CD4-positive, alpha-beta T cell (primary cell): ENCODE measurements at regions not wholly inside any gene's neighbourhood (a gene's known extent, or its start where the extent isn't known, plus 50 kb on each side); places are given as distances from the start of the nearest gene placed in this dataset.
A peak's percentile ranks its signal among the peaks of the same experiment; 100 is the strongest.

Experiments used
- ATAC-seq: fragments of 200-7000 bp; cut with Tn5 transposase; one replicate; pipeline ENCODE4 v1.10.0; 2022; ENCODE audit warnings: mild to moderate bottlenecking; ENCODE audit not compliant: poor library complexity
- CTCF ChIA-PET: fragments of 350-600 bp; sonication (Branson Sonifier 250); formaldehyde crosslinking; loops from one replicate; lab custom pipeline; 2021; ENCODE audit warnings: antibody characterized with exemption, inconsistent platforms; lab: Charles Lee
- POLR2A ChIA-PET: fragments of 350-600 bp; sonication (Branson Sonifier 250); formaldehyde crosslinking; loops from one replicate; lab custom pipeline; 2021; ENCODE audit warnings: antibody characterized with exemption, inconsistent platforms; lab: Charles Lee
- DNase-seq, 14 experiments: peaks; one replicate each; pipeline ENCODE4 v3.0.0-alpha.2; 2013 to 2020; ENCODE audit warnings: mixed read lengths in 2 of 14
- H3K27ac ChIP-seq, 2 donors: one replicate each; pipeline versions ENCODE4 v1.5.1 to v1.7.0; 2013; ENCODE audit warnings: low read length in 2 of 2, low read depth in 1 of 2, mild to moderate bottlenecking in 1 of 2
- H3K27me3 ChIP-seq, 2 experiments: 1 replicate in 1 of 2; 2 replicates in 1 of 2; pipeline versions ENCODE4 v1.6.1 to v1.7.0; 2013; ENCODE audit warnings: low read length in 2 of 2, control low read depth in 1 of 2, mild to moderate bottlenecking in 1 of 2, moderate library complexity in 1 of 2; ENCODE audit not compliant: insufficient read depth in 2 of 2, control insufficient read depth in 1 of 2
- H3K36me3 ChIP-seq: one replicate; pipeline ENCODE4 v1.6.1; 2013; ENCODE audit warnings: low read length, control low read depth; ENCODE audit not compliant: insufficient read depth
- H3K4me1 ChIP-seq: one replicate; pipeline ENCODE4 v1.6.1; 2013; ENCODE audit warnings: low read length, control low read depth; ENCODE audit not compliant: insufficient read depth
- H3K4me3 ChIP-seq: one replicate; pipeline ENCODE4 v1.5.1; 2013; ENCODE audit warnings: mild to moderate bottlenecking, low read length, moderate library complexity
- H3K9me3 ChIP-seq, 2 experiments: 1 replicate in 1 of 2; 2 replicates in 1 of 2; pipeline versions ENCODE4 v1.6.1 to v1.7.0; 2013; ENCODE audit warnings: low read length in 2 of 2, mild to moderate bottlenecking in 2 of 2, control low read depth in 1 of 2, moderate library complexity in 1 of 2; ENCODE audit not compliant: control insufficient read depth in 1 of 2, insufficient read depth in 1 of 2
- H3K27ac Mint-ChIP-seq: one replicate; pipeline ENCODE4 v1.8.0; 2020; ENCODE audit warnings: mixed read lengths
- H3K27me3 Mint-ChIP-seq: one replicate; pipeline ENCODE4 v1.8.0; 2021; ENCODE audit warnings: mixed read lengths
- H3K36me3 Mint-ChIP-seq: one replicate; pipeline ENCODE4 v1.8.0; 2021; ENCODE audit warnings: low read depth, mixed read lengths
- H3K4me1 Mint-ChIP-seq: one replicate; pipeline ENCODE4 v1.8.0; 2021; ENCODE audit warnings: low read depth, mixed read lengths
- H3K4me3 Mint-ChIP-seq: one replicate; pipeline ENCODE4 v1.8.0; 2020; ENCODE audit warnings: mild to moderate bottlenecking, mixed read lengths
- H3K9me3 Mint-ChIP-seq: one replicate; pipeline ENCODE4 v1.8.0; 2020; ENCODE audit warnings: mixed read lengths
- CTCF ChIP-seq: fragments of 200-600 bp; IDR thresholded peaks from one replicate; pipeline ENCODE4 v1.8.0; 2022; ENCODE audit warnings: antibody characterized with exemption, mild to moderate bottlenecking
- intact Hi-C, 2 experiments: fragments of 100-400 bp; cut with DNase I in 1 of 2; cut with micrococcal nuclease in 1 of 2; formaldehyde crosslinking; loops; one replicate each; pipeline versions ENCODE4 v1.15.1 to v1.9.0; 2023 to 2025; cut with DNase I, micrococcal nuclease

DNA sequence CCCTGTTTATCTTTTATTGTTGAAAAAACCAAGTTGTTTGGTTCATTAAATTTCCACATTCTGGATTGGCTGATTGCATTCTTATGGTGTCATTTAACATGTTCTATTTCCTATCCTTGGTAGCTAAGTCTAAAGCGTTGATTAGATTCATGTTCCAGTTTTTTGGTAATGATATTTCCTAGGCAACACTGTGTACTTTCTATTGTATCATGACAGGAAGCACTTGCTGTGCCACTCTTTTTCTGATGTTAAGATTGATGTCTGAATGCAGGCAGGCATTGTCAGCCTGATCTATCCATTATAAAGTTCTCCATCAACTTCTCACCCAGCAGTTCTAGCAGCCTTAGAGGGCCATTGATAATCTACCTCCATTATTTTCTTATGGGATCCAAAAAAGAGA, 91.1 kb upstream of the ARID2 start:
- Histone ChIP-seq H3K27ac (no peak overlapping the region), H3K9me3 (no peaks in the 10 kb centered on the region), H3K36me3 (no peaks in the 10 kb centered on the region), H3K27me3 (no peaks in the 10 kb centered on the region), H3K4me1 (no peaks in the 10 kb centered on the region), H3K4me3 (no peak overlapping the region)
- no peak for DNase-seq
- peaks cover 4% of the 10 kb centered on the region for H3K4me1 Mint-ChIP-seq
- no peak overlapping the region for H3K27ac Mint-ChIP-seq
- H3K9me3 Mint-ChIP-seq = no peaks in the 10 kb centered on the region
- H3K36me3 Mint-ChIP-seq = no peaks in the 10 kb centered on the region
- no peak overlapping the region for H3K4me3 Mint-ChIP-seq
- POLR2A ChIA-PET = no interaction called here
- intact Hi-C loops = no loop called here
- no peaks in the 10 kb centered on the region for H3K27me3 Mint-ChIP-seq
- no peak for ATAC-seq
- no peak for TF ChIP-seq CTCF
- CTCF ChIA-PET = no interaction called here

GRCh38 chr12:45644541-45644940, 85.0 kb upstream of the ARID2 start:
- Histone ChIP-seq H3K27ac (no peak overlapping the region), H3K4me3 (no peak overlapping the region), H3K27me3 (peaks cover 0 to 4% of the 10 kb centered on the region in 2 experiments), H3K9me3 (no peaks in the 10 kb centered on the region), H3K4me1 (peaks cover 7% of the 10 kb centered on the region), H3K36me3 (no peaks in the 10 kb centered on the region)
- Mint-ChIP-seq H3K4me1 (peaks cover 10% of the 10 kb centered on the region), H3K4me3 (no peak overlapping the region), H3K27me3 (no peaks in the 10 kb centered on the region), H3K36me3 (no peaks in the 10 kb centered on the region), H3K9me3 (no peaks in the 10 kb centered on the region), H3K27ac (no peak overlapping the region)
- DNase-seq (peak in 3 of 14 experiments; percentile 23 to 24 (median 24)), ATAC-seq (no peak)
- intact Hi-C loops = no loop called here
- ChIA-PET POLR2A (no interaction called here), CTCF (interaction anchor here (0.9 kb wide), 1 partner anchor 119 kb away, joined by 3 read pairs; no protein-coding TSS in a partner anchor)
- TF ChIP-seq CTCF = no peak

- Mint-ChIP-seq H3K27me3 (no peaks in the 10 kb centered on the region), H3K27ac (no peak overlapping the region), H3K9me3 (no peaks in the 10 kb centered on the region), H3K4me3 (no peak overlapping the region), H3K36me3 (no peaks in the 10 kb centered on the region), H3K4me1 (peaks cover 10% of the 10 kb centered on the region)
- no peaks in the 10 kb centered on the region for H3K9me3 ChIP-seq
- no peak overlapping the region for H3K4me3 ChIP-seq
- intact Hi-C loops = no loop called here
- CTCF ChIA-PET = no interaction called here
- no peak for TF ChIP-seq CTCF
- H3K4me1 ChIP-seq = peaks cover 7% of the 10 kb centered on the region
- H3K27ac ChIP-seq = no peak overlapping the region
- H3K27me3 ChIP-seq = peaks cover 0 to 18% of the 10 kb centered on the region in 2 experiments
- ATAC-seq (no peak), DNase-seq (no peak)
- POLR2A ChIA-PET = no interaction called here
- H3K36me3 ChIP-seq = no peaks in the 10 kb centered on the region
Measured at GRCh38 chr12:45646851-45647581, 82.5 kb upstream of the ARID2 start.
